ENCODE measurements at regions not wholly inside any gene's neighbourhood (a gene's known extent, or its start where the extent isn't known, plus 50 kb on each side); places are given as distances from the start of the nearest gene placed in this dataset.

GRCh38 chr17:74085434-74085833 lies 118.0 kb upstream of the RPL38 start:
- no peak for TF ChIP-seq EZH2 (IDR thresholded peaks at IDR 0.05)
- no peak for TF ChIP-seq POLR2AphosphoS5 (IDR thresholded peaks at IDR 0.05; ENCODE audit: borderline replicate concordance, low read depth, low read length)
- no peak for TF ChIP-seq FOXP2 (optimal IDR thresholded peaks at IDR 0.05; ENCODE audit: control extremely low read depth, extremely low read length, insufficient read depth)
- Histone ChIP-seq H3K27ac (no peak overlapping the region), H3K9me3 (ENCODE audit: low read depth, low read length) (no peaks in the 10 kb centered on the region), H3K4me3 (no peak overlapping the region), H3K9ac (ENCODE audit: insufficient read length) (no peak overlapping the region), H3K36me3 (ENCODE audit: insufficient read depth, low read length) (no peaks in the 10 kb centered on the region)
- no peak for DNase-seq (ENCODE audit: low read depth, low spot score)

GRCh38 chr17:74087002-74087585 lies 116.4 kb upstream of the RPL38 start:
- Histone ChIP-seq H3K36me3 (ENCODE audit: insufficient read depth, low read length) (no peaks in the 10 kb centered on the region), H3K27ac (no peak overlapping the region), H3K4me3 (no peak overlapping the region), H3K9me3 (ENCODE audit: low read depth, low read length) (no peaks in the 10 kb centered on the region), H3K9ac (ENCODE audit: insufficient read length) (no peak overlapping the region)
- TF ChIP-seq FOXP2 (optimal IDR thresholded peaks at IDR 0.05; ENCODE audit: control extremely low read depth, extremely low read length, insufficient read depth) (no peak), POLR2AphosphoS5 (IDR thresholded peaks at IDR 0.05; ENCODE audit: borderline replicate concordance, low read depth, low read length) (no peak), EZH2 (IDR thresholded peaks at IDR 0.05) (no peak)
- DNase-seq (ENCODE audit: low read depth, low spot score) = no peak

- H3K9me3 ChIP-seq (ENCODE audit: low read depth, low read length) = no peaks in the 10 kb centered on the region
- TF ChIP-seq FOXP2 (optimal IDR thresholded peaks at IDR 0.05; ENCODE audit: control extremely low read depth, extremely low read length, insufficient read depth) (no peak), EZH2 (IDR thresholded peaks at IDR 0.05) (no peak), POLR2AphosphoS5 (IDR thresholded peaks at IDR 0.05; ENCODE audit: borderline replicate concordance, low read depth, low read length) (no peak)
- H3K9ac ChIP-seq (ENCODE audit: insufficient read length) = no peak overlapping the region
- no peak overlapping the region for H3K27ac ChIP-seq
- DNase-seq (ENCODE audit: low read depth, low spot score) = no peak
- H3K36me3 ChIP-seq (ENCODE audit: insufficient read depth, low read length) = no peaks in the 10 kb centered on the region
- no peak overlapping the region for H3K4me3 ChIP-seq
These were observed 115.1 kb upstream of the RPL38 start for GRCh38 chr17:74088285-74088933.

- no peak overlapping the region for H3K27ac ChIP-seq
- no peak overlapping the region for H3K4me3 ChIP-seq
- no peak for TF ChIP-seq POLR2AphosphoS5 (IDR thresholded peaks at IDR 0.05; ENCODE audit: borderline replicate concordance, low read depth, low read length)
- TF ChIP-seq EZH2 (IDR thresholded peaks at IDR 0.05) = no peak
- TF ChIP-seq FOXP2 (optimal IDR thresholded peaks at IDR 0.05; ENCODE audit: control extremely low read depth, extremely low read length, insufficient read depth) = no peak
- DNase-seq (ENCODE audit: low read depth, low spot score) = no peak
- no peaks in the 10 kb centered on the region for H3K9me3 ChIP-seq (ENCODE audit: low read depth, low read length)
- H3K36me3 ChIP-seq (ENCODE audit: insufficient read depth, low read length) = no peaks in the 10 kb centered on the region
- no peak overlapping the region for H3K9ac ChIP-seq (ENCODE audit: insufficient read length)
These were observed 114.5 kb upstream of the RPL38 start for GRCh38 chr17:74088934-74089329.

- Histone ChIP-seq H3K27ac (no peak overlapping the region), H3K4me3 (no peak overlapping the region), H3K9ac (ENCODE audit: insufficient read length) (no peak overlapping the region), H3K9me3 (ENCODE audit: low read depth, low read length) (no peaks in the 10 kb centered on the region), H3K36me3 (ENCODE audit: insufficient read depth, low read length) (no peaks in the 10 kb centered on the region)
- DNase-seq (ENCODE audit: low read depth, low spot score) = no peak
- TF ChIP-seq EZH2 (IDR thresholded peaks at IDR 0.05) = no peak
- no peak for TF ChIP-seq POLR2AphosphoS5 (IDR thresholded peaks at IDR 0.05; ENCODE audit: borderline replicate concordance, low read depth, low read length)
- no peak for TF ChIP-seq FOXP2 (optimal IDR thresholded peaks at IDR 0.05; ENCODE audit: control extremely low read depth, extremely low read length, insufficient read depth)
These were observed 114.1 kb upstream of the RPL38 start for GRCh38 chr17:74089380-74089779.

- no peak for DNase-seq (ENCODE audit: low read depth, low spot score)
- H3K36me3 ChIP-seq (ENCODE audit: insufficient read depth, low read length) = no peaks in the 10 kb centered on the region
- no peak overlapping the region for H3K4me3 ChIP-seq
- TF ChIP-seq FOXP2 (optimal IDR thresholded peaks at IDR 0.05; ENCODE audit: control extremely low read depth, extremely low read length, insufficient read depth) (no peak), POLR2AphosphoS5 (IDR thresholded peaks at IDR 0.05; ENCODE audit: borderline replicate concordance, low read depth, low read length) (no peak), EZH2 (IDR thresholded peaks at IDR 0.05) (no peak)
- H3K9ac ChIP-seq (ENCODE audit: insufficient read length) = no peak overlapping the region
- no peaks in the 10 kb centered on the region for H3K9me3 ChIP-seq (ENCODE audit: low read depth, low read length)
- H3K27ac ChIP-seq = no peak overlapping the region
These were observed 113.5 kb upstream of the RPL38 start for GRCh38 chr17:74089869-74090464.

GRCh38 chr17:74094651-74095050 lies 108.8 kb upstream of the RPL38 start:
- Histone ChIP-seq H3K27ac (no peak overlapping the region), H3K4me3 (no peak overlapping the region), H3K9ac (ENCODE audit: insufficient read length) (no peak overlapping the region), H3K9me3 (ENCODE audit: low read depth, low read length) (no peaks in the 10 kb centered on the region), H3K36me3 (ENCODE audit: insufficient read depth, low read length) (no peaks in the 10 kb centered on the region)
- DNase-seq (ENCODE audit: low read depth, low spot score) = no peak
- TF ChIP-seq POLR2AphosphoS5 (IDR thresholded peaks at IDR 0.05; ENCODE audit: borderline replicate concordance, low read depth, low read length) = no peak
- TF ChIP-seq FOXP2 (optimal IDR thresholded peaks at IDR 0.05; ENCODE audit: control extremely low read depth, extremely low read length, insufficient read depth) = no peak
- no peak for TF ChIP-seq EZH2 (IDR thresholded peaks at IDR 0.05)

GRCh38 chr17:74096456-74096855 lies 107.0 kb upstream of the RPL38 start:
- H3K9ac ChIP-seq (ENCODE audit: insufficient read length) = no peak overlapping the region
- H3K27ac ChIP-seq = no peak overlapping the region
- H3K36me3 ChIP-seq (ENCODE audit: insufficient read depth, low read length) = no peaks in the 10 kb centered on the region
- DNase-seq (ENCODE audit: low read depth, low spot score) = no peak
- TF ChIP-seq FOXP2 (optimal IDR thresholded peaks at IDR 0.05; ENCODE audit: control extremely low read depth, extremely low read length, insufficient read depth) = no peak
- TF ChIP-seq EZH2 (IDR thresholded peaks at IDR 0.05) = no peak
- no peak for TF ChIP-seq POLR2AphosphoS5 (IDR thresholded peaks at IDR 0.05; ENCODE audit: borderline replicate concordance, low read depth, low read length)
- no peaks in the 10 kb centered on the region for H3K9me3 ChIP-seq (ENCODE audit: low read depth, low read length)
- no peak overlapping the region for H3K4me3 ChIP-seq

Data from SK-N-MC (cell line).